ENCODE measurements at regions not wholly inside any gene's neighbourhood (a gene's known extent, or its start where the extent isn't known, plus 50 kb on each side); places are given as distances from the start of the nearest gene placed in this dataset.
"Not testable (repeated sequence)": the region's sequence is repeated elsewhere in the genome, so short reads cannot be mapped to it uniquely, and the experiment has no call there.

- no peak overlapping the region for H3K27ac ChIP-seq (ENCODE audit: poor library complexity, severe bottlenecking)
- no peaks in the 10 kb centered on the region for H3K27me3 ChIP-seq (ENCODE audit: insufficient read depth, poor library complexity, severe bottlenecking)
- no peak for TF ChIP-seq CTCF (IDR thresholded peaks at IDR 0.05; ENCODE audit: poor library complexity, severe bottlenecking)
- no peaks in the 10 kb centered on the region for H3K9me3 ChIP-seq (ENCODE audit: severe bottlenecking)
- H3K4me3 ChIP-seq (ENCODE audit: severe bottlenecking) = no peak overlapping the region
- DNase-seq (ENCODE audit: low spot score) = no peak
- H3K4me1 ChIP-seq (ENCODE audit: insufficient read depth, poor library complexity, severe bottlenecking) = no peaks in the 10 kb centered on the region
- no peaks in the 10 kb centered on the region for H3K36me3 ChIP-seq (ENCODE audit: low read depth)
- ATAC-seq (ENCODE audit: low read depth) = no peak
Measured at GRCh38 chr7:65285906-65286864, 87.5 kb upstream of the ZNF92 start.

- not testable (repeated sequence) for ATAC-seq (ENCODE audit: low read depth); H3K36me3 ChIP-seq (ENCODE audit: low read depth); DNase-seq (ENCODE audit: low spot score); H3K27ac ChIP-seq (ENCODE audit: poor library complexity, severe bottlenecking); H3K4me1 ChIP-seq (ENCODE audit: insufficient read depth, poor library complexity, severe bottlenecking); H3K9me3 ChIP-seq (ENCODE audit: severe bottlenecking); H3K4me3 ChIP-seq (ENCODE audit: severe bottlenecking); H3K27me3 ChIP-seq (ENCODE audit: insufficient read depth, poor library complexity, severe bottlenecking)
Measured at GRCh38 chr7:65285241-65285640, 88.4 kb upstream of the ZNF92 start.

- Histone ChIP-seq H3K4me1 (ENCODE audit: insufficient read depth, poor library complexity, severe bottlenecking) (no peaks in the 10 kb centered on the region), H3K36me3 (ENCODE audit: low read depth) (no peaks in the 10 kb centered on the region), H3K27ac (ENCODE audit: poor library complexity, severe bottlenecking) (no peak overlapping the region), H3K27me3 (ENCODE audit: insufficient read depth, poor library complexity, severe bottlenecking) (no peaks in the 10 kb centered on the region), H3K9me3 (ENCODE audit: severe bottlenecking) (peaks cover 2% of the 10 kb centered on the region), H3K4me3 (ENCODE audit: severe bottlenecking) (no peak overlapping the region)
- DNase-seq (ENCODE audit: low spot score) (no peak), ATAC-seq (ENCODE audit: low read depth) (no peak)
- TF ChIP-seq CTCF (IDR thresholded peaks at IDR 0.05; ENCODE audit: poor library complexity, severe bottlenecking) = no peak
Measured at GRCh38 chr7:65279795-65280194, 93.9 kb upstream of the ZNF92 start.

GRCh38 chr7:65276822-65277221, 96.8 kb upstream of the ZNF92 start:
- no peak for TF ChIP-seq CTCF (IDR thresholded peaks at IDR 0.05; ENCODE audit: poor library complexity, severe bottlenecking)
- Histone ChIP-seq H3K27ac (ENCODE audit: poor library complexity, severe bottlenecking) (no peak overlapping the region), H3K4me1 (ENCODE audit: insufficient read depth, poor library complexity, severe bottlenecking) (no peaks in the 10 kb centered on the region), H3K9me3 (ENCODE audit: severe bottlenecking) (peaks cover 2% of the 10 kb centered on the region), H3K4me3 (ENCODE audit: severe bottlenecking) (no peak overlapping the region), H3K36me3 (ENCODE audit: low read depth) (no peaks in the 10 kb centered on the region), H3K27me3 (ENCODE audit: insufficient read depth, poor library complexity, severe bottlenecking) (no peaks in the 10 kb centered on the region)
- no peak for ATAC-seq (ENCODE audit: low read depth)
- no peak for DNase-seq (ENCODE audit: low spot score)

GRCh38 chr7:65271502-65271901, 102.2 kb upstream of the ZNF92 start:
- not testable (repeated sequence) for H3K9me3 ChIP-seq (ENCODE audit: severe bottlenecking); DNase-seq (ENCODE audit: low spot score); ATAC-seq (ENCODE audit: low read depth); H3K27ac ChIP-seq (ENCODE audit: poor library complexity, severe bottlenecking); H3K4me1 ChIP-seq (ENCODE audit: insufficient read depth, poor library complexity, severe bottlenecking); H3K27me3 ChIP-seq (ENCODE audit: insufficient read depth, poor library complexity, severe bottlenecking); H3K4me3 ChIP-seq (ENCODE audit: severe bottlenecking); H3K36me3 ChIP-seq (ENCODE audit: low read depth)

Measured in RWPE2 (cell line).